GM18873 (cell line): ENCODE measurements at regions not wholly inside any gene's neighbourhood (a gene's known extent, or its start where the extent isn't known, plus 50 kb on each side); places are given as distances from the start of the nearest gene placed in this dataset.
"Not testable (repeated sequence)": the region's sequence is repeated elsewhere in the genome, so short reads cannot be mapped to it uniquely, and the experiment has no call there.

Source experiments
- ATAC-seq: cut with Tn5 transposase; IDR thresholded peaks from one replicate; pipeline ENCODE4 v1.9.1; 2021; ENCODE audit warnings: mild to moderate bottlenecking, moderate library complexity, moderate number of reproducible peaks; ENCODE audit not compliant: unreplicated experiment, low FRiP score

DNA sequence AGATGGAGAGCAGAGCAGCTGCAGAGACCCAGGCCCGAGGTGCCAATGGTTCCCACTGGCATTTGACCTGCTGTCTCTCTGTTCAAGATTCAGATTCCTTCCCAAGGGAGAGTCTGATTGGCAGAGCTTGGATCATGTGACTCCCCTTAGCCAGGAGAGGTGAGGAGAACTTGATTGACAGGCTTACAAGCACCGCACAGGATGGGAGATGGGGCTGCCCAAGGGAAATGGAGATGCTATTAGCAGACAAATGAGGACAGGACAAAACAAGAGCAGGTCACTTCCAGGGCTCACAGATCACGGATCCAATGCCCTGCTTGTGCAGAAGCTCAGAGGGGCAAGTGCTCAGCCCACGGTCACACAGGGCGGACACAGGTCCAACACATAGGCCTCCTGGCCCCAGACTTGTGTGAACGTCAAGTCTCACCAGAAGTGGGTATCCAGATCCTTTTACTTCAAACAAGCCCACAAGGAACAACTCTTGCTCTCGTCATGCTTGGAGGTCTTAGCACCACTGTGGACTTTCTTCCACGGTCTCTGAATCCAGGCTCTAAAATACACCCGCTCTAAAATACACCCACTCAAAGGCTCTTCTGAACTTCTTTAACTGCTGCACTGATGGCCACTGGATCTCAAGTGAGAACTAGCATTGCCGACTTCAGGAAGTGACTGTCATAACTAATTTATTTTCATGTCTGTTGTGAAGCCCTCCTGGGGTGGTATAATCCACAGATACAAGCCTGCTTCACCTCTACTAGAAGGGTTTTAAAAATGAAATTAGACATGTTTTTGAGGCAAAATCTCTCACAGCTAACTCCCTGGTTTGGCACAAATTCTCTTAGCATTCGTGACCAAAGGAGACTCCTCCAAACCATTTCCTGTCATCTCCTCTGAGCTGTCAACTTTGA is 274.9 kb downstream of the RRAGC start:
- ATAC-seq: no peak

DNA sequence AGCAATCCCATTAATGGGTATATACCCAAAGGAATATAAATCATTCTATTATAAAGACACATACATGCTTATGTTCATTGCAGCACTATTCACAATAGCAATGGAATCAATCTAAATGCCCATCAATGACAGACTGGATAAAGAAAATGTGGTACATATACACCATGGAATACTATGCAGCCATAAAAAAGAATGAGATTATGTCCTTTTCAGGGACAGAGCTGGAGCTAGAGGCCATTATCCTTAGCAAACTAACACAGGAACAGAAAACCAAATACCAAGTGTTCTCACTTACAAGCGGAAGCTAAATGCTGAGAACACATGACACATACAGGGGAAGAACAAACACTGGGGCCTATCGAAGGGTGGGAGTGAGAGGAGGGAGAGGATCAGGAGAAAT is 276.3 kb downstream of the RRAGC start:
- ATAC-seq: not testable (repeated sequence)

DNA sequence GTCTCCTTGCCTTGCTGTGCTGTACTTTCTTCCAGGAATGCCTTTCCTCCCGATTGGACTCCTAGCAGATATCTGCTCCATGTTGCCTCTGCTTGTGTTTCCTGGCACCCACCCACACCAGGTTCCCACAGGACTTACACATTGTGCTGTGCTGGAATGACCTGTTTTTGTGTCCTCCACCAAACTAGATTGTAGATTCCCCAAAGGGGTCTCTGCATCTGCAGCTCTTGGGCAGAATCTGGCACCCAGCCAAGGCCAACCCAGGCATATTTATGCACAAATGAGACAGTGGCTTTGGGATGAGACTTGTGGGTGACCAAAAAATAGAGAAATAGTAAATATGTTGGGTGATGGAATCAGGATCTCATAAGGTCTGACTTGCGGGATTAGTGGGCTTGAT is 278.2 kb downstream of the RRAGC start:
- ATAC-seq: no peak

DNA sequence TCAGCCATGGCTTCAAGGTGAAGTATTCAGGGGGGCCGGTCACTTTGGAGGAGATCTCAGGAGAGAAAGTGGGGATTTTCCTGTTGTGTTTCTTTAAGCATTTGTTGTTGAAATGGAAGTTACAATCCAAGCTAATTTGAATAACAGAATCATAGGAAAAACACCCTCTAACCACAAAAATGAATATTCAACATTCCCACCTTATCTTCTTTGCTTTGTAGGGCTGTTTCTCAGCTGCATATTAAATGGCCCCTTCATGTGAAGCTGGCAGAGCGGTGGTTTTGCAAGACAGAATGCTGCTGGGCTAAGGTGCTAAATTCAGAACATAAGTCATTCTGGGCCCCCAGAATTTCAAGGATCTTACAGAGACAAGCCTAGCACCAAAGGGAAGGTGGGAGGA is 279.0 kb downstream of the RRAGC start:
- ATAC-seq: no peak

DNA sequence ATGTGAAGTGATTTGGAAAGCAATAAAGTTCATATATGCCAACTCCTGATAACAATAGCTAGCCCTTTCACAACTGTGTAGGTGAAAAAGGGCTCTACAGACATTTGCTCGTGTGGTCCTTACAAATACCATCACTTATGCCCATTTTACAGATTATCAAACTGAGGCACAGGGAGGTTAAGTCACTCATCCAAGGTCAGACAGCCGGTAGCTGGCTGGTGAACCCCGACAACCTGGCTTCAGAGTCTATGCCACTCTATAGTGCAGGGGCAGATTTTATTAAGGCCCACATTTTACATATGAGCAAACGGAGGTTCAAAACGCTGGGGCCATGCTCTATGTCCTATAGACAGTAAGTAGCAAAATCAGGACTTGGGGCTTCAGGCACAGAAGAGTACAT is 280.5 kb downstream of the RRAGC start:
- ATAC-seq: no peak

DNA sequence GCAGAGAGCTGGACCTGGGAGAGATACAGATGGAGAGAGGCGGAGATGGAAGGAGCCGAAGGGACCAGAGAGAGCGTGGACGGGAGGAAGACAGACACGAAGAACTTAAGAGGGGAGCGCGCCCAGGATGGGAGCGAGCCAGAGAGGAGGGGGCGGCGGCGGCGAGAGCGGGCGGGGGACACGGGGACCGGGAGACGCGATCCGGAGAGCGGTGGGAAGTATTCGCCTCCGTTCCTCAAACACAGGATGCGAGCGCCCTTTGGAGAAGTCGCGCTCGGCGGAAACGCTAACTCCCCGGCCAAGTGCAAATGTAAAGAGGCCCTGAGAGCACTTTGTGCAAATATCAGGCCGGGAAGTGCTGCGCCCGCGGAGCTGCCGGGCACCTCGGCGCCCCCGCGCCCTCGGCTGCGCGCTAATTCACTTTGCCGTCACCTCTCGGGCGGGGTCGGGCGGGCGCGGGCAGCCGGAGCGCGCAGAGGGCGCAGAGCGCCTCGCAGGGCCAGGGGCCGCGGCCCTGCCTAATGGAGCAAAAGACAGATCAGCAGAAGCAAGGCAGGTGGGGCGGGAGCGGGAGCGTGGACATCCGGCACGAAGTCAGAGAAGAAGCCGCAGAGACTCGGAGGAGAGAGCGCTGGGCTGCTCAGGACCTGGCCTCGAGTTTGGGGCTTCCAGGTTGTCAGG is 281.2 kb downstream of the RRAGC start:
- ATAC-seq: no peak

DNA sequence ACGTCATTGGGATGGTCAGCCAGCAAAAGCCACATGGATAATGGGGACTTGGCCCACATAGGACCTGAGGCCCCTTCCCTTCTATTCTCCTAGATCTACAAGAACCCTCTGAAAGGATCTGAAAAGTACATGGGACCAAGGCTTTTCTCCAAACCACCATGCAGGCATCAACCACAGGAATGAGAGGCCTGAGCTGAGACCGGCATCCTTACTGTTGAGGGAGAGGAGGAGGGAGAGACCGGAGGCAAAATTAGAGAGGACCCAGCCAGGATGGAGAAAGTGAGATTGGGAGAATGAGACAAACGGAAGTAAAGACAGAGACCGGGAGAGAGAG is 281.7 kb downstream of the RRAGC start:
- ATAC-seq: no peak

DNA sequence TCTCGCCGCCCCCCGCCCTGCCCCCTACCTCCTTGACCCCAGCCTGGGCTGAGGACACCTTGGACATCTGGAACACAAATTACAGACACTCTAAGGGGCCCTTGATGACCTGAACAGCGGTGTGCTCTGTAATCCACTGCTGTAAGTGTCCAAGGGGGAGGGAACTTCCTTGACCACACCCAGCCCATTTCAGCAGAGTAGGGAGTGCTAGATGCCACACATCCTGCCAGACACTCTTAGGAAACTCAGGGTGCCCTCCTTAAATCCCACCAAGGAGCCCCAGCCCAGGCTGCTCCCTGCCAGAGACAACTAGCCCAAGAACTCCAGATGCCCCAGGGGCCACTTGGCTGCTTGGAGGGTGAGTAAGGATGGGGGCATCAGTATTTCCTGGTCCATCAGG is 282.2 kb downstream of the RRAGC start:
- ATAC-seq: no peak

DNA sequence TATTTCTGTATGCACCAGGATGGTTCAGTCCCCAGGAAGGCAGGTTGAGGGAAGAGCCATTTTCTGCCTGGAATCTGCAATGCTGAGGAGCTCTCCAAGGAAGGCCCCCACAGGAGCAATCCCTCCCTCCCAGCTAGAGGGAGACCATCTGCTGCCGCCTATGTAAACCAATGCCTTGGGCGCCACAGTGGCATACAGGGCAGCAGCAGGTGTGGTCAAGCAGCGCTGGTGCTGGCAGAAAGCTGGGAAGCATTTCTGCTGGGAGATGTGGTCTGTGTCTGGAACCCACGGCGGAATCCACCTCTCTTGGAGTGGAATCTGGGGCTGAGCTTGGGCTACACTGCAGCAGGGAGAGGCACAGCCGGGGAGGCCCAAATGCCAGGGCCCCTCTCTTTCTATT is 283.3 kb downstream of the RRAGC start:
- no peak for ATAC-seq

DNA sequence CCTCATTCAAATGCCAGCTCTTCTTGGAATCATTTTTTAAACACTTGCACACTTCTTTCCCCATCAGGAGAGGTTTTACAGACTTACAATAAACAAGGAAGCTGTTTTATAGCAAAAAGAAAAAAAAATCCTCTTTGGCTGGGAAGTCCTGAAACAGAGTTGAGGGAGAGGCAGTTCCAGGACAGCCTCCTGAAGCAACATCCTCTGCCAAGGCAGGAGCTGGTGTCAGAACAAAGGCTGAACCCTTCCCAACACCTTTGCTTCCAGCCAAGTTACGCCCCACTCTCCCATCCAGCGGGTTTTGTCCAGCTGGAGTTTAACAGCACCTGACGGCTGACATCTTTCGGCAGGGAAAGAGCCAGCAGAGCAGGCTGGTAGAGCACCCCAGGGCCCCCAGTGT is 287.8 kb downstream of the RRAGC start:
- no peak for ATAC-seq

DNA sequence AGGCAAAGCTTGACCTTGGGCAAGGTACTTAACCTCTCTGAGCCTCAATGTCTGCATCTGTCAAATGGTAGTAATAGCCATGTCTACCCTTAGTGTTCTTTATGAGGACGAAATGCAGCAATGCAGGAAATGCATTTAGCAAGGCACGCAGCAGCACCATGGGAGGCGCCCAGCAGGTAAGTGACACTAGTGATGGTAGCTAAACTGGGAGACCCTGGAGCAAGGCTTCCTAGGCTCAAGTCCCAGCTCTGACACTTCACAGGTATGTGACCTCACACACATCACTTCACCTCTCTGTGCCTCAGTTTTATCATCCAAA is 289.0 kb downstream of the RRAGC start:
- ATAC-seq: no peak

DNA sequence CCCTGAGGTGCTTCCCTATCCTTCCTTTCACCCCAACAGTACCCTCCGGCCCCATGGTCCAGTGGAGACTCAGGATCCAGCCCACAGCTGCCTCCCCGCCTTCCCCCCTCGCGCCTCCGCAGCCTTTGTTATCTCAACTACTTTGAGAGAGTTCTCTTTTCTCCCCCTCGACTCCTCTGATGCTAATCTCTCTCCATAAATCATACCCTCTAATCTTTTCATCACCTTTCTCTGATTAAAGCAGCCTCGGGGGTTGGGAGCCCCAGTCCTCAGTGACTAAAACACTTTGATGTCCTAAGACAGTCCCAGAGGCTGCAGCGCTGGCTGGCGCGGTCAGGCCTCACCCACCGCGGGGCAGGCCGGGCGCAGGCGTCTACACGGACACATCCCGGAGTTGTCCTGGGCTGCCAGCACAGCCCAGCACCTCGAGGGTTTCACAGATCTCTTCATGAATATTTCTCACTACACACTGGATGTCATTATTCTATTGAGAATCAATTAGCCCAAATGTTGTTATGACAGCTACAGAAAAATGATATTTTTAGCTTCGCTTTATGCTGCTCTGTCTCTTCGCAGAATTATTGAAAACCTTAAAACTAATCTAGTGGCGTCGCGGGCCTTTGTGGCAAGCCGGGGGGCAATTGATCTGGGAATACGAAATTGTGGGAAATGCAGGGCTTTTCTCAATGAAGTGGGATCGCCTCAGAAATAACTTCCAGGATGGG is 289.5 kb downstream of the RRAGC start:
- ATAC-seq: no peak

DNA sequence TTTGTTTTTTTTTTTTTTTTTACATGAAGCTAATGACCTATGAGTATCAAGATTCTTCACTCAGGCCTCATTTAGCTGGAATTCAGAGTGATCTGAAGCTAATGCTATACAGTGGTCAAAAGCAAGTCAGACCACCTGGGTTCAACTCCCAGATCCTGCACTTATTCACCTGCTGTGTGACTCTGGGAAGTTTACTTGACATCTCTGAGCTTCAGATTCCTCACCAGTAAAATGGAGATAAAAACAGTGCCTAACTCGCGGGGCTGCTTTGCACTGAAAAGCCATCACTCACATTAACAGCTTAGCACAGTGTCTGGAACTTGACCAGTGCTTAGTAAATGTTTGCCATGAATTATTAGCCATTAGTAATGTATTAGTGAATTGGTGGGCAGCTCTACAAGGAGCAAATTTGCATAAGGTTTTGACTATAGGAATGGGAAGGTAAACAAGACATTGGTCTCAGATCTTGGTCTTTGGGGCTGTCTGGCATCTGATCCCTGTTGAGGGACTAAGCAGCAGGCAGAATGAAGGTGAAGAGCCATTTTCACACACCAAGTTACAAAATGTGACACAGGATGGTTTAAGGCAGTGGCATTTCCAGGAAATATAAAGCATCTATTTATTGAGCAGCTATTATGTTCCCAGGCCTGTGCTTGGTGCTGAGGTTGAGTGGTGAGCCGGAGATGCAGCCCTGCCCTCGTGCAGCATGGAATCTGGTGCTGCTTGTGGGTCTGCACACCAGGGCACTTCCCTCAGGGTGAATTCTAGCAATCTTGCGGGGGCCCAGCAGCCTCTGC is 291.3 kb downstream of the RRAGC start:
- no peak for ATAC-seq

DNA sequence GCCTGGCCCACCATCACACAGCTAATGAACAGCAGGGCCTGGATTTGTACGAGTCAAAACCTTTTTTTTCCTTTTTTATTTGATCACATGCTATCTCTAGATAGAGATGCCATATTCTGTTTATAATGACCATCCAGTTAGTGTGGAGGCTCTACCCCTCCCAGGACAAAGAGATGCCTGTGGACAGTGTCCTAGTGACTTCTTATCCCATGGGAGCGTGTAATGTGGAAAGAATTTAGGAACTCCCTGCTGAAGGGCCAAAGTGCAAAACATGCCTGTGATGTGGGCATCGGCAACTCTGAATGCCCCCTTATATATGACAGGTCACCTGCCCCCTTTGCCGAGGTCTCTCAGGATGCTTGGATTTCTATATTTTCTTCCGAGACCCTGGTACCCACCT is 292.2 kb downstream of the RRAGC start:
- no peak for ATAC-seq

DNA sequence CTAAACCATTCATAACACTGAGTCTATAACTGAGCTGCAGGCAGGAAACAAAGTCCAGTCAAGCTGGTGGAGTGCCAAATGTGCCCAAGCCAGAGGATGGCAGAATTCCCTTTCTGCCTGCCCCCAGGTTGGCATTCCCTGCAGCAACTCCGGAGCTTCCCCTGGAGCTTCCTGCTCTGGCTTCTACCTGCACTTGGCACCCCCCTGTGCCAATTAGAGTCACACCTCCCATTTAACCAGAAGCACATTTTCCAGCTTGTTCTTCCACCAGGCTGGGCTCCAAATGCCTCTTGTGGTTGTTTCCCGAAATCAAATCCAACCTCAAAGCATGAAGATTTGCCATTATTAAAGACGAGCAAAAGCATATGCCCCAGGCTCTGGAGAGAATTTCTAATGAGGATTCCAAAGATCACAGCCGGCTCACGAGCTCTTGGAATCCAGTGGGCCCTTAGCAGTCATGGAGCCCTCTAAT is 294.5 kb downstream of the RRAGC start:
- ATAC-seq: no peak

DNA sequence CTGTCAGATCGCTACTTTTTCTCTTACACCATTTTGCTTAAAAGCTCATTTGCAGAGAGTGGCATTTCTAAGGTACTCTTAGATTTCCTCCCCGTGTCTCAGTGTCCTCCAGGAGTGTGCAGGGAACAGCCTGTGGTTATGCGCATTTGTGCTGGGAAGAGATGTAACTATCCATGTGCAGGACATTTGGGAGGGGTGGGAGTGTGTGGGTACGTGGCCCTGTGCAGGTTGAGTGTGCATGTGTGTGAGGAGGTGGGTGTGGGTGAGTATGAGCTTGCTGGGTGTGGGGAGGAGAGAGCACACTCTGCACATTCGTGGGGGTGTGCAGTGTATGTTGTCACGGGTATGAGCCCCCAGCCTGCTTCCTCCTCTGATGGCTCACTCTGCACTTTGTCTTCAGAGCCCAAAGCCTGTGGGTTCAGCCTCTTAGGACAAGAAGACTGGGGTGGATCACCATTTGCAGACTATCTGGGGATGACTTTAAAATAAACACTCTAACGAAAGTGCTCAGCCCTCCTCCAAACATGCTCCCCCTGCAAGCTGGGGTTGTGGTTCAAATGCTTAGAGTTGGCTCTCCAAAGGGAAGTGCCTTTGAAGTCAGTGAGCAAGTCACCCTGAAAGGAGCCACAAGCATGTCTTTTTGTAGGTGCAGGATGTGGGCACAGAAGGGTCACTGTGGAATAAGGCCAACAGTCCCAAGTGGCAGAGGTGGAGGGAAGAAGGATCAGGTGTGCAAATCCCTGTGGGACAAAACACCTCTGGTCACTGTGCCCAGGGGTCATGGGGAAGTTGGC is 295.4 kb downstream of the RRAGC start:
- ATAC-seq: no peak

DNA sequence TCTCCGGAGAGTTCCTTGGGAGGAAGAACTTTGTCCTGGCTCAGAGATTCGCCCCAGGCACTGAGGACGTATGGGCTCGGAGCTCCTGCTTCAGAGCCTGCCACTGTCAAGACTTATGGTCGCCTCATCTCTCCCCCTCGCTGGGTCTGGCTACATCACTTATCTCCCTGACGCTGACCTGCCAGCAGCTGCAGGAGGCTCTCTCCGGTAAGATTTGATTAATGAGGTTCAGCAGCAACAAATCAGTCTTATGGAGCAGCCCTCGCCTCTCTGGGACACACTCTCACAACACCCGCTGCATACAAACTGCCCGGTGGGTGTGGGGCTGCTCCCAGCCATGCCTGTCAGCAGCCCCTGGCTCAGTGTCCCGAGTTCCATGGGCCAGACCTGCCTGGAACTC is 297.8 kb downstream of the RRAGC start:
- ATAC-seq: no peak

DNA sequence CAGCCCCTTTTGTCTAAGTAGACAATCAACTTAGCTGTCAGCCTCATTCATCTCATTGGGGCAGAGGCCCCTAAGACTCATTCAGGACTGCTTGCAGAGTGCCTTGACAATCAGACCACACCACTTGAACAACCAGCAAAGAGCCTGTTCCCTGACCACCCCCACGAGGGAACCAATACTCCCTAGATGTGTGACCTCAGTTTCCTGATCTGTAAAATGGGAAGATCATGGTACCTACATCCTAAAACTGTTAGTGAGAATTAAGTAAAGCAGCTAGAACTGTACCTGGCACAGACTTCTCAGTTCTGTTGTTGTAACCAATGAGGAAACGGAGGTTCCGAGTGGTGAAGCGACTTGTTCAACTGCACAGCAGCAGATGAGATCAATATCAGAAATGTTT is 298.5 kb downstream of the RRAGC start:
- no peak for ATAC-seq

DNA sequence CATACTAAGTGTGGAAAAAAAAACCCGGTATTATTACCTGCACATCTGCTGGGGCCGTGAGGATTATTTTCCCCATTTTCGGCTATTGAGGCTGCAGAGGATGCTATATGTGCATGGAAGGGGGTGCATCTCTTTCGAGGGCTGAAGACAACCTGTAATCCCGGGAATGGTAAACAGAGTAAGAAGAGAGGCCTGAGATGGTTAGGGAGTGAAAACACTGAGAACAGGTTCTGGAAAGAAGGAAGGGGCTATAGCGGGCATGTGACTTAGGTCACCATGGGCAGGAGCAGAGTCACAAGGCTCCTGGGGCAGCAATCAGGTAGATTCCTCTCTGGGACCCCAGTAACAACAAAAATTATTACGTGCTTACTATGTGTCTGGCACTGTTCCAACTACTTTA is 299.1 kb downstream of the RRAGC start:
- no peak for ATAC-seq
